ENCODE measurements at regions not wholly inside any gene's neighbourhood (a gene's known extent, or its start where the extent isn't known, plus 50 kb on each side); places are given as distances from the start of the nearest gene placed in this dataset.

- no peak for DNase-seq
Measured at GRCh38 chr11:97972731-97973130, 1048.0 kb upstream of the CNTN5 start.

GRCh38 chr11:97973352-97973857, 1047.3 kb upstream of the CNTN5 start:
- H3K4me1 ChIP-seq, result no peaks in the 10 kb centered on the region
- no peaks in the 10 kb centered on the region for H3K36me3 ChIP-seq
- DNase-seq, result no peak
- H3K9me3 ChIP-seq, result no peaks in the 10 kb centered on the region
- H3K27me3 ChIP-seq, result no peaks in the 10 kb centered on the region
- no peak for TF ChIP-seq CTCF (IDR thresholded peaks at IDR 0.05)
- H3K27ac ChIP-seq, result no peak overlapping the region
- intact Hi-C loops (cut with DNase I; ENCODE audit: low total_unique reads), result no loop called here
- H3K4me3 ChIP-seq, result no peak overlapping the region

More at GRCh38 chr11:97972731-97973130, 1048.0 kb upstream of the CNTN5 start:
- TF ChIP-seq CTCF (IDR thresholded peaks at IDR 0.05), result no peak
- Histone ChIP-seq H3K4me1 (no peaks in the 10 kb centered on the region), H3K27me3 (no peaks in the 10 kb centered on the region), H3K36me3 (no peaks in the 10 kb centered on the region), H3K27ac (no peak overlapping the region), H3K9me3 (no peaks in the 10 kb centered on the region), H3K4me3 (no peak overlapping the region)
- intact Hi-C loops (cut with DNase I; ENCODE audit: low total_unique reads), result no loop called here

GRCh38 chr11:97974798-97975498, 1045.8 kb upstream of the CNTN5 start:
- Histone ChIP-seq H3K9me3 (no peaks in the 10 kb centered on the region), H3K27ac (no peak overlapping the region), H3K27me3 (no peaks in the 10 kb centered on the region), H3K4me3 (no peak overlapping the region), H3K36me3 (no peaks in the 10 kb centered on the region), H3K4me1 (no peaks in the 10 kb centered on the region)
- intact Hi-C loops (cut with DNase I; ENCODE audit: low total_unique reads), result no loop called here
- no peak for TF ChIP-seq CTCF (IDR thresholded peaks at IDR 0.05)
- no peak for DNase-seq

- DNase-seq, result no peak
- intact Hi-C loops (cut with DNase I; ENCODE audit: low total_unique reads), result no loop called here
- Histone ChIP-seq H3K9me3 (no peaks in the 10 kb centered on the region), H3K4me1 (no peaks in the 10 kb centered on the region), H3K27ac (no peak overlapping the region), H3K36me3 (no peaks in the 10 kb centered on the region), H3K27me3 (no peaks in the 10 kb centered on the region), H3K4me3 (no peak overlapping the region)
- TF ChIP-seq CTCF (IDR thresholded peaks at IDR 0.05), result no peak
Measured at GRCh38 chr11:97977726-97978125, 1043.0 kb upstream of the CNTN5 start.

GRCh38 chr11:97979741-97980140, 1041.0 kb upstream of the CNTN5 start:
- no peaks in the 10 kb centered on the region for H3K27me3 ChIP-seq
- DNase-seq, result no peak
- no peak overlapping the region for H3K27ac ChIP-seq
- no peaks in the 10 kb centered on the region for H3K9me3 ChIP-seq
- no peaks in the 10 kb centered on the region for H3K36me3 ChIP-seq
- intact Hi-C loops (cut with DNase I; ENCODE audit: low total_unique reads), result no loop called here
- TF ChIP-seq CTCF (IDR thresholded peaks at IDR 0.05), result no peak
- no peaks in the 10 kb centered on the region for H3K4me1 ChIP-seq
- H3K4me3 ChIP-seq, result no peak overlapping the region

Measured in tibial artery (tissue), 4 donors.